H9 (cell line): ENCODE measurements at regions not wholly inside any gene's neighbourhood (a gene's known extent, or its start where the extent isn't known, plus 50 kb on each side); places are given as distances from the start of the nearest gene placed in this dataset.

Source experiments
- DNase-seq: peaks from one replicate; pipeline ENCODE4 v3.0.0-alpha.2; 2017
- H2AFZ ChIP-seq: one replicate; pipeline ENCODE4 v1.6.1; 2013; ENCODE audit warnings: mild to moderate bottlenecking, low read length, control low read depth, moderate library complexity
- H2AK5ac ChIP-seq: 2 replicates; pipeline ENCODE4 v1.6.1; 2013; ENCODE audit warnings: low read length, control low read depth, mixed read lengths; ENCODE audit not compliant: insufficient read length
- H2BK120ac ChIP-seq: one replicate; pipeline ENCODE4 v1.6.1; 2013; ENCODE audit warnings: low read depth, mild to moderate bottlenecking, low read length, control low read depth, inconsistent platforms; ENCODE audit not compliant: poor library complexity, severe bottlenecking
- H2BK12ac ChIP-seq: 2 replicates; pipeline ENCODE4 v1.6.1; 2013; ENCODE audit warnings: low read length, control low read depth, mixed read lengths, low read depth; ENCODE audit not compliant: insufficient read length
- H2BK15ac ChIP-seq: 2 replicates; pipeline ENCODE4 v1.6.1; 2013; ENCODE audit warnings: low read depth, low read length, control low read depth
- H2BK20ac ChIP-seq: one replicate; pipeline ENCODE4 v1.6.1; 2013; ENCODE audit warnings: low read depth, mild to moderate bottlenecking, low read length, control low read depth, inconsistent platforms; ENCODE audit not compliant: poor library complexity, severe bottlenecking
- H2BK5ac ChIP-seq: 2 replicates; pipeline ENCODE4 v1.6.1; 2013; ENCODE audit warnings: low read length, control low read depth, mixed read lengths; ENCODE audit not compliant: insufficient read length
- H3K14ac ChIP-seq: 2 replicates; pipeline ENCODE4 v1.6.1; 2013; ENCODE audit warnings: low read length, control low read depth; ENCODE audit not compliant: insufficient read depth
- H3K18ac ChIP-seq: 2 replicates; pipeline ENCODE4 v1.6.1; 2013; ENCODE audit warnings: low read depth, mild to moderate bottlenecking, mixed read lengths, low read length, control low read depth; ENCODE audit not compliant: insufficient read length
- H3K23ac ChIP-seq: 2 replicates; pipeline ENCODE4 v1.6.1; 2013; ENCODE audit warnings: low read length, control low read depth, mixed read lengths, low read depth; ENCODE audit not compliant: insufficient read length
- H3K23me2 ChIP-seq: 2 replicates; pipeline ENCODE4 v1.6.1; 2013; ENCODE audit warnings: low read depth, mild to moderate bottlenecking, mixed read lengths, low read length, control low read depth; ENCODE audit not compliant: insufficient read length, poor library complexity, severe bottlenecking
- H3K27ac ChIP-seq: 2 replicates; pipeline ENCODE4 v1.5.1; 2013; ENCODE audit warnings: low read length, control low read depth, mixed read lengths, low read depth; ENCODE audit not compliant: insufficient read length
- H3K27me3 ChIP-seq: 2 replicates; pipeline ENCODE4 v1.6.1; 2013; ENCODE audit warnings: low read length, control low read depth, inconsistent platforms; ENCODE audit not compliant: insufficient read depth
- H3K4ac ChIP-seq: 2 replicates; pipeline ENCODE4 v1.6.1; 2013; ENCODE audit warnings: low read depth, mild to moderate bottlenecking, control low read depth, inconsistent platforms, low read length, moderate library complexity
- H3K4me1 ChIP-seq: 2 replicates; pipeline ENCODE4 v1.6.1; 2013; ENCODE audit warnings: low read length, control low read depth, inconsistent platforms; ENCODE audit not compliant: insufficient read depth
- H3K4me2 ChIP-seq: 2 replicates; pipeline ENCODE4 v1.6.1; 2013; ENCODE audit warnings: low read length, control low read depth, mixed read lengths; ENCODE audit not compliant: insufficient read length, insufficient read depth
- H3K56ac ChIP-seq: 2 replicates; pipeline ENCODE4 v1.6.1; 2013; ENCODE audit warnings: low read depth, mild to moderate bottlenecking, mixed read lengths, low read length, control low read depth; ENCODE audit not compliant: insufficient read length
- H3K79me1 ChIP-seq: 2 replicates; pipeline ENCODE4 v1.6.1; 2013; ENCODE audit warnings: low read depth, mild to moderate bottlenecking, moderate library complexity, low read length, control low read depth, inconsistent platforms; ENCODE audit not compliant: insufficient read depth, poor library complexity, severe bottlenecking
- H3K79me2 ChIP-seq: 2 replicates; pipeline ENCODE4 v1.6.1; 2013; ENCODE audit warnings: low read length, control low read depth, inconsistent platforms; ENCODE audit not compliant: insufficient read depth
- H3K9ac ChIP-seq: 2 replicates; pipeline ENCODE4 v1.6.1; 2013; ENCODE audit warnings: low read length, control low read depth, mixed read lengths; ENCODE audit not compliant: insufficient read length; ENCODE audit errors: extremely low read depth
- H3K9me3 ChIP-seq: one replicate; pipeline ENCODE4 v1.6.1; 2013; ENCODE audit warnings: low read depth, low read length, inconsistent platforms; ENCODE audit not compliant: control insufficient read depth
- H3T11ph ChIP-seq: one replicate; pipeline ENCODE4 v1.6.1; 2013; ENCODE audit warnings: mild to moderate bottlenecking, low read length, control low read depth, inconsistent platforms
- H4K20me1 ChIP-seq: one replicate; pipeline ENCODE4 v1.6.1; 2013; ENCODE audit not compliant: control insufficient read depth, insufficient read length, insufficient read depth
- H4K5ac ChIP-seq: 2 replicates; pipeline ENCODE4 v1.6.1; 2013; ENCODE audit warnings: low read depth, mild to moderate bottlenecking, mixed read lengths, low read length, control low read depth; ENCODE audit not compliant: insufficient read length
- H4K8ac ChIP-seq: replicated peaks from 2 replicates; pipeline ENCODE4 v1.6.1; 2013; ENCODE audit warnings: low read length, control low read depth, mixed read lengths, low read depth; ENCODE audit not compliant: insufficient read length
- H4K91ac ChIP-seq: 2 replicates; pipeline ENCODE4 v1.6.1; 2013; ENCODE audit warnings: low read depth, mild to moderate bottlenecking, moderate library complexity, mixed read lengths, low read length, control low read depth; ENCODE audit not compliant: insufficient read length
- H3K27ac Mint-ChIP-seq, 3 experiments: 2 replicates in 2 of 3; 3 replicates in 1 of 3; pipeline ENCODE4 v1.8.0; 2020 to 2021; ENCODE audit warnings: mixed read lengths in 3 of 3, mild to moderate bottlenecking in 1 of 3, moderate library complexity in 1 of 3
- H3K27me3 Mint-ChIP-seq: 2 replicates; pipeline ENCODE4 v1.8.0; 2021; ENCODE audit warnings: low read depth, mild to moderate bottlenecking, moderate library complexity, mixed read lengths
- H3K36me3 Mint-ChIP-seq, 3 experiments: 2 replicates in 2 of 3; 3 replicates in 1 of 3; pipeline ENCODE4 v1.8.0; 2020 to 2021; ENCODE audit warnings: low read depth in 3 of 3, mixed read lengths in 3 of 3; ENCODE audit not compliant: insufficient read depth in 1 of 3
- H3K4me1 Mint-ChIP-seq, 2 experiments: 2 replicates each; pipeline ENCODE4 v1.8.0; 2020; ENCODE audit warnings: mixed read lengths in 2 of 2
- H3K4me3 Mint-ChIP-seq, 2 experiments: 2 replicates in 1 of 2; 3 replicates in 1 of 2; pipeline ENCODE4 v1.8.0; 2020 to 2021; ENCODE audit warnings: mild to moderate bottlenecking in 2 of 2, mixed read lengths in 2 of 2, moderate library complexity in 1 of 2
- H3K9me3 Mint-ChIP-seq, 2 experiments: 2 replicates in 1 of 2; 3 replicates in 1 of 2; pipeline ENCODE4 v1.8.0; 2020; ENCODE audit warnings: mild to moderate bottlenecking in 2 of 2, mixed read lengths in 2 of 2, moderate library complexity in 1 of 2
- CTCF ChIP-seq: fragments of 200-600 bp; sonication (generic); conservative IDR thresholded peaks from 3 replicates; pipeline ENCODE4 v1.8.0; 2021; ENCODE audit warnings: antibody characterized with exemption, mild to moderate bottlenecking
- WGBS: extraction: QIAGEN DNeasy Blood & Tissue Kit; methylation state at CpG from one replicate; pipeline ENCODE4 v1.1.7; 2013; ENCODE audit warnings: missing lambda C conversion rate, low lambda C conversion rate, mixed read lengths; ENCODE audit not compliant: insufficient read length; ENCODE audit errors: extremely low coverage; 5-methylcytosine and 5-hydroxymethylcytosine counted together

DNA sequence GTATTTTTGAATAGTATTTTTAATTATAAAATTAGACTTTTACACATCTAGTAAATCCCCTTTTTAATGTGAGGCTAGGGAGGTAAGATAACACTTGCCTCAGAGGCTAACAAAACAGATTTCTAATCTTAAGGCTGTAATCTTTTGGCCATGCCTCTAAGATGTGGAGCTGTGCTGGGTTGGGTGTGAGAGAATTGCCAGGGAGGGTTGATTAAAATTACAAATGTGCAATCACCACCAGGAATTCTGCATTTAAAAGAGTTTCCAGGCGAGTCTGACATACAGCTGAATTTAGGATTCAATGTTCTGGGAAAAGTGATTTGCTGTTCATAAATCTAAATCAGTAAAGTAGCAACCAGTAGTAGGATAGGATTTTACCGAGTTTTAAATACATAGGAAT lies 73.3 kb downstream of the NUDT12 start:
- Mint-ChIP-seq H3K4me3 (peak overlapping the region in 1 of 2 experiments; percentile 49; a peak in 1 of 5 replicates), H3K27ac (peak overlapping the region; percentile 81 to 93 (median 87); a peak in 4 of 7 replicates), H3K27me3 (no peaks in the 10 kb centered on the region), H3K9me3 (peaks cover 0 to 1% of the 10 kb centered on the region in 2 experiments; a peak in 1 of 5 replicates), H3K36me3 (no peaks in the 10 kb centered on the region), H3K4me1 (peaks cover 22 to 26% of the 10 kb centered on the region in 2 experiments)
- no peaks in the 10 kb centered on the region for H3K9me3 ChIP-seq
- no peak overlapping the region for H4K91ac ChIP-seq
- no peak overlapping the region for H2BK20ac ChIP-seq
- no peaks in the 10 kb centered on the region for H4K20me1 ChIP-seq
- H3K27ac ChIP-seq: no peak overlapping the region
- H3K14ac ChIP-seq: no peak overlapping the region
- H3K4me1 ChIP-seq: no peaks in the 10 kb centered on the region
- no peak overlapping the region for H3K18ac ChIP-seq
- WGBS: no CpG with 5 or more reads among the region's 2 CpGs
- H3K79me2 ChIP-seq: no peaks in the 10 kb centered on the region
- no peaks in the 10 kb centered on the region for H3K79me1 ChIP-seq
- H3K27me3 ChIP-seq: no peaks in the 10 kb centered on the region
- H2BK15ac ChIP-seq: no peak overlapping the region
- H3T11ph ChIP-seq: no peak overlapping the region
- H3K9ac ChIP-seq: no peak overlapping the region
- H2BK12ac ChIP-seq: no peak overlapping the region
- TF ChIP-seq CTCF: no peak
- no peak overlapping the region for H4K8ac ChIP-seq
- no peak overlapping the region for H3K4me2 ChIP-seq
- no peaks in the 10 kb centered on the region for H3K23me2 ChIP-seq
- H2AK5ac ChIP-seq: no peak overlapping the region
- no peak overlapping the region for H2BK120ac ChIP-seq
- H2AFZ ChIP-seq: no peak overlapping the region
- H3K4ac ChIP-seq: no peak overlapping the region
- H3K56ac ChIP-seq: no peak overlapping the region
- H3K23ac ChIP-seq: no peak overlapping the region
- no peak for DNase-seq
- no peak overlapping the region for H4K5ac ChIP-seq
- no peak overlapping the region for H2BK5ac ChIP-seq
